SK-N-SH (cell line): ENCODE measurements at regions not wholly inside any gene's neighbourhood (a gene's known extent, or its start where the extent isn't known, plus 50 kb on each side); places are given as distances from the start of the nearest gene placed in this dataset.

Source experiments
- MEF2A ChIP-seq: IDR thresholded peaks from 2 replicates; pipeline ENCODE4 v1.4.0; 2012; ENCODE audit warnings: low read depth, borderline replicate concordance
- MXI1 ChIP-seq: IDR thresholded peaks from 2 replicates; pipeline ENCODE4 v1.6.1; 2012; ENCODE audit warnings: mild to moderate bottlenecking, low read depth, low read length, improper control_type of control experiment
- RFX5 ChIP-seq: IDR thresholded peaks from 2 replicates; pipeline ENCODE4 v1.6.1; 2012; ENCODE audit warnings: mild to moderate bottlenecking, improper control_type of control experiment, low read length
- TAF1 ChIP-seq: IDR thresholded peaks from 2 replicates; pipeline ENCODE4 v1.6.1; 2012; ENCODE audit warnings: low read depth, mild to moderate bottlenecking, low read length, moderate library complexity, borderline replicate concordance
- TF ChIP-seq, protein P1 (sequence below): fragments of 200-600 bp; sonication (generic); IDR thresholded peaks from 2 replicates; pipeline ENCODE4 v1.6.1; 2017; ENCODE audit warnings: antibody characterized with exemption, mild to moderate bottlenecking, moderate library complexity

DNA sequence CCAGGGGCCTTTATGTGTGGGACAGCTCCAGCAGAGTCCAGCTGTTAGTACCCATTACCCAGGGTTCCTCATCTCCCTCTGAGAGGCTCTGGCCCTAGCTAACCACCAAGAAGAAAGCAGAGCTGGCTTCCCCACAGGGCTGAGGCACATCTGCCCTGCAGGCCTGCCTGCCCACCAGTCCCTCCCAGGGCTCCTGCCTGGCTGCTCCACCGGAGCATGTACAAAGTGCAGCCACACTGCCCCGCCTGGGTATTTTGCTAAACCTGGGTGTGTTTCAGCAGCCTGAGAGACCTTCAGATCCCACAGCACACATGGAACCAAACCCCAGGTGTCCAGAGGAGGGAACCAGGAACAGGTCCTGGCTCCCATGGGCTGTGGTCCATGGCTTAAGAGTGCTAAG is 500.4 kb upstream of the KLHL4 start:
- TF ChIP-seq, protein P1, sequence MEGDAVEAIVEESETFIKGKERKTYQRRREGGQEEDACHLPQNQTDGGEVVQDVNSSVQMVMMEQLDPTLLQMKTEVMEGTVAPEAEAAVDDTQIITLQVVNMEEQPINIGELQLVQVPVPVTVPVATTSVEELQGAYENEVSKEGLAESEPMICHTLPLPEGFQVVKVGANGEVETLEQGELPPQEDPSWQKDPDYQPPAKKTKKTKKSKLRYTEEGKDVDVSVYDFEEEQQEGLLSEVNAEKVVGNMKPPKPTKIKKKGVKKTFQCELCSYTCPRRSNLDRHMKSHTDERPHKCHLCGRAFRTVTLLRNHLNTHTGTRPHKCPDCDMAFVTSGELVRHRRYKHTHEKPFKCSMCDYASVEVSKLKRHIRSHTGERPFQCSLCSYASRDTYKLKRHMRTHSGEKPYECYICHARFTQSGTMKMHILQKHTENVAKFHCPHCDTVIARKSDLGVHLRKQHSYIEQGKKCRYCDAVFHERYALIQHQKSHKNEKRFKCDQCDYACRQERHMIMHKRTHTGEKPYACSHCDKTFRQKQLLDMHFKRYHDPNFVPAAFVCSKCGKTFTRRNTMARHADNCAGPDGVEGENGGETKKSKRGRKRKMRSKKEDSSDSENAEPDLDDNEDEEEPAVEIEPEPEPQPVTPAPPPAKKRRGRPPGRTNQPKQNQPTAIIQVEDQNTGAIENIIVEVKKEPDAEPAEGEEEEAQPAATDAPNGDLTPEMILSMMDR: no peak
- no peak for TF ChIP-seq MXI1
- TF ChIP-seq MEF2A: no peak
- TF ChIP-seq RFX5: no peak
- no peak for TF ChIP-seq TAF1
